Esophagus squamous epithelium (tissue), 5 donors: ENCODE measurements at regions not wholly inside any gene's neighbourhood (a gene's known extent, or its start where the extent isn't known, plus 50 kb on each side); places are given as distances from the start of the nearest gene placed in this dataset.
"Not testable (repeated sequence)": the region's sequence is repeated elsewhere in the genome, so short reads cannot be mapped to it uniquely, and the experiment has no call there.

ENCODE experiments used
- DNase-seq: peaks from one replicate; lab custom pipeline; 2025; lab: John Stamatoyannopoulos, UW
- H3K27ac ChIP-seq, 4 donors: fragments of 200-600 bp; sonication (generic); one replicate each; pipeline ENCODE4 v1.5.1; 2016 to 2019; ENCODE audit warnings: mild to moderate bottlenecking in 1 of 4
- H3K27me3 ChIP-seq, 4 donors: fragments of 200-600 bp; sonication (generic); 1 replicate in 3 of 4; 2 replicates in 1 of 4; pipeline versions ENCODE4 v1.5.1 to v1.6.0; 2017 to 2021; ENCODE audit warnings: antibody characterized with exemption in 1 of 4
- H3K36me3 ChIP-seq, 3 donors: fragments of 200-600 bp; sonication (generic); one replicate each; pipeline ENCODE4 v1.5.1; 2016 to 2019
- H3K4me1 ChIP-seq, 3 donors: fragments of 200-600 bp; sonication (generic); one replicate each; pipeline ENCODE4 v1.5.1; 2017 to 2019
- H3K4me3 ChIP-seq, 4 donors: fragments of 200-600 bp; sonication (generic); 1 replicate in 3 of 4; 2 replicates in 1 of 4; pipeline ENCODE4 v1.5.1; 2016 to 2019; ENCODE audit warnings: mild to moderate bottlenecking in 2 of 4, moderate library complexity in 1 of 4
- H3K9me3 ChIP-seq, 3 donors: fragments of 200-600 bp; sonication (generic); one replicate each; pipeline ENCODE4 v1.5.1; 2016 to 2019
- POLR2A ChIP-seq, 4 donors: fragments of 450-650 bp; IDR thresholded peaks; one replicate each; pipeline ENCODE4 v1.6.1; 2017; ENCODE audit warnings: antibody characterized with exemption in 4 of 4, mild to moderate bottlenecking in 4 of 4, moderate library complexity in 3 of 4
- WGBS, 2 donors: methylation state at CpG; one replicate each; pipeline ENCODE4 v1.1.5; 2018; 5-methylcytosine and 5-hydroxymethylcytosine counted together
- intact Hi-C: fragments of 100-400 bp; cut with DNase I; formaldehyde crosslinking; loops from one replicate; pipeline ENCODE4 v1.15.0; 2022
- TF ChIP-seq, protein P1 (sequence below), 6 experiments: fragments of 450-650 bp in 4 of 6; fragments of 200-600 bp in 2 of 6; sonication (generic) in 2 of 6; IDR thresholded peaks; one replicate each; pipeline ENCODE4 v1.5.1; 2016 to 2019; ENCODE audit warnings: antibody characterized with exemption in 6 of 6, mild to moderate bottlenecking in 4 of 6, moderate library complexity in 4 of 6
- donor health status: DM: yes; HTN: yes; CAD: no.

- TF ChIP-seq, protein P1, sequence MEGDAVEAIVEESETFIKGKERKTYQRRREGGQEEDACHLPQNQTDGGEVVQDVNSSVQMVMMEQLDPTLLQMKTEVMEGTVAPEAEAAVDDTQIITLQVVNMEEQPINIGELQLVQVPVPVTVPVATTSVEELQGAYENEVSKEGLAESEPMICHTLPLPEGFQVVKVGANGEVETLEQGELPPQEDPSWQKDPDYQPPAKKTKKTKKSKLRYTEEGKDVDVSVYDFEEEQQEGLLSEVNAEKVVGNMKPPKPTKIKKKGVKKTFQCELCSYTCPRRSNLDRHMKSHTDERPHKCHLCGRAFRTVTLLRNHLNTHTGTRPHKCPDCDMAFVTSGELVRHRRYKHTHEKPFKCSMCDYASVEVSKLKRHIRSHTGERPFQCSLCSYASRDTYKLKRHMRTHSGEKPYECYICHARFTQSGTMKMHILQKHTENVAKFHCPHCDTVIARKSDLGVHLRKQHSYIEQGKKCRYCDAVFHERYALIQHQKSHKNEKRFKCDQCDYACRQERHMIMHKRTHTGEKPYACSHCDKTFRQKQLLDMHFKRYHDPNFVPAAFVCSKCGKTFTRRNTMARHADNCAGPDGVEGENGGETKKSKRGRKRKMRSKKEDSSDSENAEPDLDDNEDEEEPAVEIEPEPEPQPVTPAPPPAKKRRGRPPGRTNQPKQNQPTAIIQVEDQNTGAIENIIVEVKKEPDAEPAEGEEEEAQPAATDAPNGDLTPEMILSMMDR (IDR thresholded peaks at IDR 0.05): no peak
- no peak for TF ChIP-seq POLR2A (IDR thresholded peaks at IDR 0.05)
Measured at GRCh38 chr6:92415656-92416055, 1003.7 kb downstream of the EPHA7 start.

DNA sequence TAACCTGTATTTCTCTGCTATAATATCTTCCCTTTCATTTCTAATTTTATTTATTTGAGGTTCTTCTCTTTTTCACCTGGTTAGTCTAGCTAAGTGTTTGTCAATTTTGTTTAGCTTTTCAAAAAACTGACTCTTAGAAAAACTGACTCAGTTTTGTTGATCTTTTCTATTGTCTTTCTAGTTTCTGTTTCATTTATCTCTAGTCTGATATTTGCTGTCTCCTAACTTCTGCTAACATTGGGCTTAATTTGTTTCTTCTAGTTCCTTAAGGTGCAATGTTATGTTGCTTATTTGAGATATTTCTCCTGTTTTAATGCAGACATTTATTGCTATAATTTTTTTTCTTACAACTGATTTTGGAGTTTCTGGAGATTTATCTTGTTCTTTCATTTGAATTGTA lies 1011.0 kb downstream of the EPHA7 start:
- H3K4me3 ChIP-seq: no peak overlapping the region
- H3K4me1 ChIP-seq: no peaks in the 10 kb centered on the region
- intact Hi-C loops: no loop called here
- no peaks in the 10 kb centered on the region for H3K36me3 ChIP-seq
- no peak overlapping the region for H3K27ac ChIP-seq
- no peaks in the 10 kb centered on the region for H3K27me3 ChIP-seq
- no peak for DNase-seq
- TF ChIP-seq, protein P1 (IDR thresholded peaks at IDR 0.05): no peak
- TF ChIP-seq POLR2A (IDR thresholded peaks at IDR 0.05): no peak
- peaks cover 0 to 11% (median 0%) of the 10 kb centered on the region in 3 donors for H3K9me3 ChIP-seq

More at GRCh38 chr6:92415656-92416055, 1003.7 kb downstream of the EPHA7 start:
- H3K36me3 ChIP-seq: no peaks in the 10 kb centered on the region
- no peak overlapping the region for H3K4me3 ChIP-seq
- intact Hi-C loops: no loop called here
- no peak for DNase-seq
- H3K9me3 ChIP-seq: peaks cover 0 to 4% (median 0%) of the 10 kb centered on the region in 3 donors
- H3K4me1 ChIP-seq: no peaks in the 10 kb centered on the region
- 47 to 49% methylated on average over 4 of the region's 4 CpGs for WGBS, 2 donors
- H3K27me3 ChIP-seq: no peaks in the 10 kb centered on the region
- no peak overlapping the region for H3K27ac ChIP-seq

GRCh38 chr6:92404281-92404680 lies 1015.1 kb downstream of the EPHA7 start:
- Histone ChIP-seq H3K9me3 (peaks cover 0 to under 1% (median 0%) of the 10 kb centered on the region in 3 donors), H3K4me3 (no peak overlapping the region), H3K36me3 (no peaks in the 10 kb centered on the region), H3K27ac (no peak overlapping the region), H3K4me1 (no peaks in the 10 kb centered on the region), H3K27me3 (no peaks in the 10 kb centered on the region)
- 30 to 59% methylated on average over 2 of the region's 2 CpGs for WGBS, 2 donors
- no peak for TF ChIP-seq POLR2A (IDR thresholded peaks at IDR 0.05)
- TF ChIP-seq, protein P1 (IDR thresholded peaks at IDR 0.05): no peak
- DNase-seq: no peak
- intact Hi-C loops: no loop called here

DNA sequence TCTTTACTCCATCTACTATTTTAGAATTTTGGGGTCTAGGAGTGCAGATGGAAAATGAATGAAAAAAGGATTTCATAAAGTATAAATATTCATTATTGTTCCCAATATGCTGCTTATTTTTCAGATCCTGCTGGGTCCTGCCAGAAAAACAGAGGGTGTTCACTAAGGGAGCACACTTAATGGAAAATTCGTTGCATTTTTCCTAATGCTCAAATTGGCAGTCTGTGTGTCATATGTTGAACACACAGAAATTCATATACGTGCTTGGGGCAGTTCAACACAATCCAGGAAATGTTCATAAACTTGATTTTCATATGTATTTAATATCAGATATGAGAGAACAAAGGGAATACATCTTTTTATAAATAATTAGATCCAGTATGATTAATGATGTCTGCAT lies 1019.4 kb downstream of the EPHA7 start:
- TF ChIP-seq POLR2A (IDR thresholded peaks at IDR 0.05): no peak
- TF ChIP-seq, protein P1 (IDR thresholded peaks at IDR 0.05): no peak

DNA sequence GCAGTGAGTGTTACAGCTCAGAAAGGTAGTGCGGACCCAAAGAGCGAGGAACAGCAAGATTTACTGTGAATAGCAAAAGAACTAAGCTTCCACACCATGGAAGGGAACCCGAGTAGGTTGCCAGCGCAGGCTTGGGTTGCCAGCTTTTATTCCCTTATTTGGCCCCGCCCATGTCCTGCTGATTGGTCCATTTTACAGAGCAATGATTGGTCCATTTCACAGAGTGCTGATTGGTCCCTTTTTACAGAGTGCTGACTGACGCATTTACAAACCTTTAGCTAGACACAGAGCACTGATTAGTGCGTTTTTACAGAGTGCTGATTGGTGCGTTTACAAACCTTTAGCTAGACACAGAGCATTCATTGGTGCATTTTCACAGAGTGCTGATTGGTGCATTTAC lies 1030.7 kb downstream of the EPHA7 start:
- DNase-seq, H3K9me3 ChIP-seq, H3K27me3 ChIP-seq, H3K4me3 ChIP-seq, H3K4me1 ChIP-seq, H3K27ac ChIP-seq, H3K36me3 ChIP-seq, intact Hi-C loops: not testable (repeated sequence)
- 82 to 89% methylated on average over 8 of the region's 8 CpGs for WGBS, 2 donors

More for the DNA sequence above, 1019.4 kb downstream of the EPHA7 start:
- no peaks in the 10 kb centered on the region for H3K9me3 ChIP-seq
- no peaks in the 10 kb centered on the region for H3K4me1 ChIP-seq
- 41 to 46% methylated on average over 2 of the region's 2 CpGs for WGBS, 2 donors
- H3K27me3 ChIP-seq: no peaks in the 10 kb centered on the region
- H3K27ac ChIP-seq: no peak overlapping the region
- no peaks in the 10 kb centered on the region for H3K36me3 ChIP-seq
- intact Hi-C loops: no loop called here
- DNase-seq: no peak
- H3K4me3 ChIP-seq: no peak overlapping the region
